Neural progenitor cell (in vitro differentiated cells): ENCODE measurements at regions not wholly inside any gene's neighbourhood (a gene's known extent, or its start where the extent isn't known, plus 50 kb on each side); places are given as distances from the start of the nearest gene placed in this dataset.

Experiments
- EZH2 ChIP-seq: fragments of 200-600 bp; sonication (generic); IDR thresholded peaks from 2 replicates; pipeline ENCODE4 v1.6.1; 2017; ENCODE audit warnings: antibody characterized with exemption, mild to moderate bottlenecking, moderate library complexity
- TF ChIP-seq, protein P1 (sequence below): fragments of 200-600 bp; sonication (generic); IDR thresholded peaks from 2 replicates; pipeline ENCODE4 v1.5.1; 2017; ENCODE audit warnings: antibody characterized with exemption, mild to moderate bottlenecking

DNA sequence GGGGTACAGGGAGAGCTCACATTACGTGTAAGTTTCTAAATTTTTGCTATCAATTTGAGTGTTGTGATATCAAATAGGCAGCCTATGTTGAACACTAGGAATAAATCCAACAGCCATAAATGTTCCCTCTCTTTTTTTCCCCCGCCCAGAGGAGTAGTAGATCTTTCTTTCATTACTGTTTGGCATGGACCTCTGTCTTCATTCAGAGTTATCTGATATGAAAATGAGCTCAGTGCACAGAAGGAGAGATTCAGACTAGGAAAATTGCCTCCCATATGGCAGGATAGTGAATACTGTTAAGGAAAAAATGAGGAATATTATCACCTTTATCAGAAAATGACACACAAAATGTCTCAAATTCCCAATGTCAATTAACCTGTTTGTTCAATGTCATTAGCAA, 110.0 kb upstream of the EYS start:
- no peak for TF ChIP-seq EZH2
- TF ChIP-seq, protein P1, sequence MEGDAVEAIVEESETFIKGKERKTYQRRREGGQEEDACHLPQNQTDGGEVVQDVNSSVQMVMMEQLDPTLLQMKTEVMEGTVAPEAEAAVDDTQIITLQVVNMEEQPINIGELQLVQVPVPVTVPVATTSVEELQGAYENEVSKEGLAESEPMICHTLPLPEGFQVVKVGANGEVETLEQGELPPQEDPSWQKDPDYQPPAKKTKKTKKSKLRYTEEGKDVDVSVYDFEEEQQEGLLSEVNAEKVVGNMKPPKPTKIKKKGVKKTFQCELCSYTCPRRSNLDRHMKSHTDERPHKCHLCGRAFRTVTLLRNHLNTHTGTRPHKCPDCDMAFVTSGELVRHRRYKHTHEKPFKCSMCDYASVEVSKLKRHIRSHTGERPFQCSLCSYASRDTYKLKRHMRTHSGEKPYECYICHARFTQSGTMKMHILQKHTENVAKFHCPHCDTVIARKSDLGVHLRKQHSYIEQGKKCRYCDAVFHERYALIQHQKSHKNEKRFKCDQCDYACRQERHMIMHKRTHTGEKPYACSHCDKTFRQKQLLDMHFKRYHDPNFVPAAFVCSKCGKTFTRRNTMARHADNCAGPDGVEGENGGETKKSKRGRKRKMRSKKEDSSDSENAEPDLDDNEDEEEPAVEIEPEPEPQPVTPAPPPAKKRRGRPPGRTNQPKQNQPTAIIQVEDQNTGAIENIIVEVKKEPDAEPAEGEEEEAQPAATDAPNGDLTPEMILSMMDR = no peak
